GM03348 (cell line): ENCODE measurements at regions not wholly inside any gene's neighbourhood (a gene's known extent, or its start where the extent isn't known, plus 50 kb on each side); places are given as distances from the start of the nearest gene placed in this dataset.
"Not testable (repeated sequence)": the region's sequence is repeated elsewhere in the genome, so short reads cannot be mapped to it uniquely, and the experiment has no call there.

Source experiments
- DNase-seq: peaks from one replicate; pipeline ENCODE4 v3.0.0; 2012; ENCODE audit warnings: low spot score

DNA sequence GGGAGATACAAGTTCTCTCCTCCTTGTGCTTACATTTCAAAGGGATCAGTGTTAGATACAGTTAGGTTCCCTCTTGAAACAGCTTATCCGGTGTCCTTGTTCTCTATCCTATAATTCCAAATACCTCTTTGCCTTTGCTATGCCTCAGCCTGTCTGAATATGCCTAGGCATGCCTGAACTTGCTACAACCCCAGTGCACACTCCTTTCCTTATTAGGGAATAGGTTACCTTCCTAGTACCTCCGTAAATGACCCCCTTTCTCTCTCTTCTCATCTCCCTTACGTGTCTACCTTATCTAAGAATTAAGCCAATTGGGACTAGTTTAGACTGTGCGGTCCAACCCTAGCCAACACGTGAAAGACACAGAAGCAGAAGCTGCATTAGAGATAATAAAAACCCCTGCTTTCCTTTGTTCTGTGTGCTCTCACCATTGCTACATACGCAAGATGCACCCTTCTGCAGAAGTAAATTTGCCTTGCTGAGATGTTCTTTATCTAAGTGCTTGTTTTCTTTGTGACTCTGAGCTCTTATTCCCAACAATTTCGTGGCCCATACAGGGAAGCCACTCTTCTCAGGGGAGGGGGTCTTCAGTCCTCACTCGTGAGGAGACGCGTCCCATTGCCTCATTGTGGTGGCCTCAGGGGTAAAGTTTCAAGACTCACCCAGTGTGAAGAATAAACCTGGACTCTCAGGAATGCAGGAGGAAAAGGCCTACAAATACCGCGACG lies 802.1 kb downstream of the PLA2G4A start:
- no peak for DNase-seq

DNA sequence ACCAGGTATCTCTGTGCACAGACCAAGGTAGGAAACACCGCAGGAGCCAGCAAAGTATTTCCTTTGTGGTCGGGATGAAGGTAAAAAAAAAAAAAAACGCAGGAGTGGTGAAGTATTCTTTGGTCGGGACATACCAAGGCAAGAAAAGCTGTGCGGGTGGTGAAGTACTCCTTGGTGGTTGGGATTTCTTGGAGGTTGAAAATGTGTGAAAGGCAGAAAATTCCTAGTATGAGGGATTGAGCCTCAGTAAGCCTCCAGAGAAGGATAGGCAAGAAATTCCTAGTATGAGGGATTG lies 802.6 kb downstream of the PLA2G4A start:
- no peak for DNase-seq

DNA sequence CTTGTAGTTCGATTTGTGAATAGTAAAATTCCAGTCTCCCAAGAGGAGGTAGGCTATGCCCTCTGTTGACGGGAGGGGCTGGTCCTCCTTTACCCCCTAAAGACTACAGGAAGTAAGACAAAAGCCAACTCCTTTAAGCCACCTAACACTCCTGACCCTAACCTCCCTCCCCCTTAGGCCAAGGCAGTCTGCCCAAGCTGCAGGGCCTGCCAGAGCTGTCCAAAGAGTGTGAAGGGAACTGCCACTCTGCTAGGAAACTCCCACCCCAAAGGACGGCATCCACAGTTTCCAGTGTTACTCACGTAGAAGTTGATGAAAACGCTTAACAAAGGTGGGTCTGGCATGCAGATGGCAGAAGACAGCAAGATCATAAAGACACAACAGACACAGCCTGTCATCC lies 803.2 kb downstream of the PLA2G4A start:
- DNase-seq: no peak

DNA sequence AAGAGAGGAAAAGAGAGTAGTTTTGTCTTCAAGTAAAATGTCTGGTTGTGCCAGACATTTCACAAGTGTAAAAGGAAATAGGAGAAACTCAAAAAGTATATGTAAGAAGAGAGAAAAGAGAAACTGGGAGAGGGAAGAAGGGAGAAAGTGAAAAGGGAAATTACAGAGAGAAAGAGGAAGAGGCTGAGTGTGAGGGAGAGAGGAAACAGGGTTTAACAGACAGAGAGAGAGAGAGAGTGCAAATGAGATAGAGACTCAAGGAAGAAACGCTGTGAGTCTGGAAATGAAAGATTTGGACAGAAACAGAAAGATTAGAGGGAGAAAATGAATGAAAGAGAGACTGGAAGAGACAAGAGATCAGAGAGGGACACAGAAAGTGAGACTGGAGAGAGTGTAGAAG lies 806.2 kb downstream of the PLA2G4A start:
- no peak for DNase-seq

DNA sequence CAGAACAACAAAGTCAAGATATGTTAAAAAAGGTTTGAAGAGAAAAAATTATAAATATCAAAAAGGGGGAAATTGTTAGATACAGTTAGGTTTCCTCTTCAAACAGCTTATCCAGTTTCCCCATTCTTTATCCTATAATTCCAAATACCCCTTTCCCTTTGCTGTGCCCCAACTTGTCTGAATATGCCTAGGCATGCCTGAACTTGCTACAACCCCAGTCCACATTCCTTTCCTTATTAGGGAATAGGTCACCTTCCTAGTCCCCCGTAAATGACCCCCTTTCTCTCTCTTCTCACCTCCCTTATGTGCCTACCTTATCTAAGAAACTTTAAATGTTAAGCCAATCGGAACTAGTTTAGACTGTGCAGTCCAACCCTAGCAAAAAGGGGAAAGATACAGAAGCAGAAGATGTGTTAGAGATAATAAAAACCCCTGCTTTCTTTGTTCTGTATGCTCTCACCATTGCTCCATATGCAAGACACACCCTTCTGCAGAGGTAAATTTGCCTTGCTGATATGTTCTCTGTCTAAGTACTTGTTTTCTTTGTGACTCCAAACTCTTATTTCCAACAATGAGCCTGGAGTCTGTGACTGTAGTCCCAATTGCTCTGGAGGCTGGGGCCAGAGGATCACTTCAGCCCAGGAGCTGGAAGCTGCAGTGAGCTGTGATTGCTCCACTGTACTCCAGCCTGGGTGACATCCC lies 810.1 kb downstream of the PLA2G4A start:
- no peak for DNase-seq

DNA sequence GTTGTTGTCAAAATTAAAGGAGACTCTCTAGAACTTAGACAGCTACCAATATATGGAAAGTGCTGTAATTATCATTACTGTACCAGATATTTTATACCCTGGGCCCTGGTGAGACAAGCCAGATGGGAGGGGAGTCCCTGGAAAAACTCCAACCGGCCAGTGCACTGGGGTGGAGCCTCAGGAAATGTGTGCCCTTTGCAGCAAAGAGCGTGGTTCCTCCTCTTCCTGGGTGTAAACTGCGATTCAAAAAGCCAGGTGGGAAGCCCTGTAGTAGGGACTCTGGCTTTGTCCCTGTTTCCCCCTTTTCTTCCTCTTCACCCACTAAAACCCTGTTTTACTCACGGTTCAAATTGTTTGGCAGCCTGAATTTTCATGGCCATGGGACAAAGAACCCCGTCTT lies 812.3 kb downstream of the PLA2G4A start:
- DNase-seq: no peak

DNA sequence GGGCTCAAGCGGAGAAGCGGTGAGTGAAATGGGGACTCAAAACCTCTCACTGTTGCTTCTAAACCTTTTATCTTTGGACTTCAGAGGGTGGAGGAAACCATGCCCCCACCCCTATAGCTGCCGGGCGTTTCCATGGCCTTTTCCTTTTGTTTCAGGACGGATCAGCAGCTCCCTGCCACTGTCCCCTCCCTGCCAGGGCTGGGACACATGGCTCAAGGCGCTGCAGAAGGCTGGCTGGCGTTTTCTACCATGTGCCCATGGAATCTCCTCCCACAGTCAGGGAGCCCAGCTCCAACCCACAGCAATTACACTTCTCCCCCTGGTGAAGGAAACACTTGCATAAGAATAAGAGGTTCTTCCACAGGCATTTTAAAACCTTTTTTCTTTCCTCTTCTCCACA lies 812.7 kb downstream of the PLA2G4A start:
- DNase-seq: no peak

DNA sequence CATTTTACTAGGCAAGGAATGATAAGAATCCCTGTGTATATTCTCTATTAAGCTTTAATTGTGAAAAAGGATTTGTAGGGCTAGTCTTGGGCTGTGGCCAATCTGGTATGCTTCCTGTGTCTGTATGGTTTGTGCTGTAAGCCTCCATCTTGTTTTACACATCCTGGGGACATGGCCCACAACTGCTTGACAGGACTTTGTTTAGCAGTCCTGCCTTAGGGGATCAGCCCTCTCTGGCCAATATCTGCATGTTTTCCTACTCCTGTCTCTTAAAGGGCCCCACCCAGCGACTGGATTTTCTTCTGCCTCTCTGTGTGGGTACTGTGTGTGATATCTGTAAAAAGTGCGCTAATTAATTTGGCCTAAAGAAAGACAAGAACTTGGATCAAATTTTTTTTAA lies 813.2 kb downstream of the PLA2G4A start:
- DNase-seq: no peak

DNA sequence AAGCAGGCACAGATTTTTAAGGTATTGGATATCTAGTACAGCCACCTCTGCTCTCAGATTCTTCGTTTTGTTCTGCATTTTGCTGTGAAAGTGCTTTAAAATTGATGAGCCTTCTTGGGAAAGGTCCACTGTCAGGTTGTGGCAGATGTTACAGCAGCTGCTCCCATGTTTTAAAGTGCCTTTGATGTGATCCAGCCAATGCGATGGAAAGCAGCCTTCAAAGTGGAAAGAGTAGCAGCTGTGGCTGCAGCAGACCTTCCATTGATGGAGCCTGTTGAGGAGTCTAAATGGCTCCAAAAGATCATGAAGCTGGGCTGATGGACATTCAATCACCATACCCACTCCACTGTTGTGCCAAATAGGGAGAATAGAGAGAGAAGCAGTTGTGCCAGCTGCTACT lies 816.9 kb downstream of the PLA2G4A start:
- DNase-seq: no peak

DNA sequence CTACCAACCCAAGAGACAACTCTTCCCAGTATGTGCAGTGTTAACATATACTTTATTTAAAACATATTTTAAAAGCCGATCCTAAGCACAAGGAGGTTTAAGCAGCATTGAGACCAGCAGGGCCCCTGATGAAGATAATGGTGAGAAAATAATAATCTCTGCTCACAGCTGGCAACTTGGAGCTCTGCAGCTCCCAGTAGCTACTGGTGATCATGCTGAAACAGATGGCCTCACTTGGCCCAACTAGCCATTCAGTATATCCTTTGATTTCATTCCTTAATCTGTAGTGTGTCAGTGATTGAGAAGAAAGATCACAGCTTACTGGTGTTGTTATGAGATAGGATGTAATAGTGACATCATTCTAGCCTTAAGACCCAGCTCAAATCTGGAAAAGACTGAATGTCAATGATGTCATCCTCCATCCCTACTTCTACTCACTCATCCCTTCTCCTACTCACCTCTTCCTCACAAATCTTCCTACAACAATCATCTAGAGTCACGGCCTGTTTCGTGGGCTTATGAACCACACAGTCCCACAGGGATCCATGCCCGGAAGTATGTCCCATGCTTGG lies 817.9 kb downstream of the PLA2G4A start:
- DNase-seq: no peak

DNA sequence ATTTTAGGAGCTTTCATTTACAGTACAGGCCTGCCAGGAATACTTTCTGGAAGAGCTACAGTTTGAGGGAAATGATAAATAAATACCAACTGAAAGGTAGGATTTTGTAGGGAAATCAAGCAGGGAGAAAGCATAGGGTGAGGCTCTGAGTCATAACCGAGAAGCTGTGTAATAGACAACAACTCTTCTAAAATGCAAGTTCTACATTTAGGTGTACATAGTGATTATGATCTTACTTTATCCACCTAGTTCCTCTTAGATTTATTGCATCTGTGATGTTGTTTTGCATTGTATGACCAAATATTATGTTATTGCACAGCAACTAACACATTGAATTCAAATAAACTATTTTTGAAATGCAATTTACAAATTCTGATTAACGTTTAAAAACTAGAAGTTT lies 819.3 kb downstream of the PLA2G4A start:
- no peak for DNase-seq

DNA sequence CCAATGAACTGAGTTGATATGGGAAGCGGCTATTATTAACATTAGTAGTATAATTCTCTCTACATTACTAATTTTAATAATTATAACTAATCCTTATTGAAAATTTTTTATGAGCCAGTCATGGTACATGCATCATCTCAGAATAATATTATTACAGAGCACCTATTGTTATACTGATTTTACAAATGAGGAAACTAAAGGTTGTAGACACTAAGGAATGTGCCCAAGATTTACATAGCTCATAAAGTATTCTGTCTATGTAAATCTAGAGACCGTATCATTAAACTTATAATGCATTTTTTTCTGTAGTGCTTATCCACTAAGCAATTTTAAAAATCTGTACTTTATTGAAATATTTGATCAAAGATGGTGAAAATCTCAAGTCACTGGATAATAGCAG lies 825.9 kb downstream of the PLA2G4A start:
- DNase-seq: no peak

DNA sequence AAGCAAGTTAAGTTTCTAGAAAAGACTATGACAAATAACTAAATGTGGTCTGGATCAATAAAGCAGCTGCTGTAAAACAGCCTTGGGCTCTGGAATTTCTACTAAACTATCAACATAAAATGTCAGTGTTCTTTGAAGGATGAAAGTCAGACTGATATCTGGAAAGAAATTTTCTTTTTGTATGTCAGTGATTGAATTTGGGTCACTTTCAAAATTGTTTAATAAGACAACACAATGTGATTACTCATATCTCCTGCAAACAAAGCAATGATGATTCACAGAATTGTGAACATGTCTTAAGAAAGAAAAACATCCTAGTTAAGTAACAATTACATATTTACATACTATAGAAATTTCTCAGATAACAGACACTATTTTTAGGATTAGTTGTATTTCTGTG lies 826.4 kb downstream of the PLA2G4A start:
- no peak for DNase-seq

DNA sequence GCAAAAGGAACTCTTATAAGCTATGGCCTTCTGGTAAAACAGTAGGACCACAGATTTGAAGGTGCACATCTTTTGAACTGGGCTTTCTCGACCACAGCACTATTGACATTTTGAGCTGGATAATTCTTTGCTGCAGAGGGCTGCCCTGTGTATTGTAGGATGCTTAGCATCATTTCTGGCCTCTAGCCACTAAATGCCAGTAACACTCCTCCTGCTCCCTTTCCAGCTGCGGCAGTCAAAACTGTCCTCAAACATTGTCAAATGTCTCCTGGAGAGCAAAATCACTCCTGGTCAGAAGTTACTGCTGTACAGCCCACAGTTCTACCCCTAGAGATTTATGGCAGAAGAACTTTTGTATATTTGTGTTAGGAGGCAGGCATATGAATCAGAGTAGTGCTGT lies 836.7 kb downstream of the PLA2G4A start:
- DNase-seq: no peak

DNA sequence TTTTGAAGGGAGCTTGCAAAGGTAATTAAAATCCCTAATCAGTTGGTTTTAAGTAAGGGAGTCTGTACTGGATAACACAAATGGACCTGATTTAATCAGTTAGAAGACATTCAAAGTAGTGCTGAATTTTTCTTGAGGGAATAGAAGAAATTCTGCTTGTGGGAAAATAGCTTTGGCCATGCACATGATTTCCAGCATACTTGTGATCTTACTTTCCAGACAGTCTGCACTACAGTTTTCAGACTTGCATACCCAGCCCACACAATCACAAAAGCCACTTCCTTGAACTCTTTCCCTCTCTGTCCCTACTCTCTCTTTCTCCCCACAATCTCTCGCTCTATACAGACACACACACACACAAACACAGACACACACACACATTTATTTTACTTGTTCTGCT lies 852.1 kb downstream of the PLA2G4A start:
- DNase-seq: no peak

DNA sequence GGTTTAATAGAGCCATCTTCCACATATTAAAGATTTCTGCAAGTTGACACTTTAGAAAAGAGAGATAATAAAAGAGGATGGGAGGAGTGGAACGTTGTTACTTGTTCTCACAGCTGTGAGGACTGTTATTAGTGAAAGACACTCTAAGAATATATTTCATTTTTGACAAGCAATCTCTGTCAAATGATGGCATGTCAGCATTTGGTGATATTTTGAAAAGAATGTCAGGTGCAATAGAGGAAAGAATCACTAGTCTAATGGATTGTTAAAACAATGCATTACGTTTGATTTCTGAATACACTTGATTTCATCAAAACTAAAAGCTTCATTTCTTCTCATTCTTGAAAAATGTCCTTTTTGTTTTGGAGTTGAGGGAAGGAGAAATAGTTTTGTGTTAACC lies 853.4 kb downstream of the PLA2G4A start:
- no peak for DNase-seq

DNA sequence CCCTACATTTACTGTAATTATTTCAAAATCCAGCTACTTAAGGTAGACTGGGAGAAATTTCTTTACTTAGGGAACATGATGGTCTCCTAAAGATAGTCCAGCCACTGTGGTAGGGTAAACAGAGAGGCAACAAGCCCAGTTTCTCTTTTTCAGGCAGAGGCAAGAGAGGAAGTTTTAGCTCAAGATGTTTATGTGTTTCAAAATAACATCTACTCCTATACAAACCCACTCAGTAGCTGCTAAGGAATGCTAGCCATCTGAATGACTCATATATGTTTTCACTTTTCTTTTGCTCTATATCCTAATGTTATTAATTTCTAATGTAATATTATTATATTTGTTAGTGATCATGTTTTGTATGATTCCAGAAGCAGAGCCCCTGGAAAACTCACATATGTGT lies 856.6 kb downstream of the PLA2G4A start:
- no peak for DNase-seq

DNA sequence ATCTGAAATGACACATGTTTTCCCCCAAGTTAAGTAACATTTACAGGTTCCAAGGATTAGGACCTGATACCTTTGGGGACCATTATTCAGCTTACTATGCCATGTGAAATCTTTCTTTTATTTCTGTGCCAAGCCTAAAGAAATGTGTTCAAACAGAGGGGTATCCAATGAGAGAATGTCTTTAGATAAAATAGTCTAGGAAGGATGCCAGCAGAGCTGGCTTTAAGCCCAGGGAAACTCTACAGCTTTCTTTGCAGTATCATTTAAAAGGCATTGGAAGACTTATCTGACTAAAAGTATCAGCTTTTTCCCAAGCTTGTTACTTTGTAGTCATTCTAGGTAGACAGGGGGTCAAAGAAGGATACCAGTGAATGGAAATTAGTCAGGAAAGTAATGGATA lies 860.4 kb downstream of the PLA2G4A start:
- DNase-seq: no peak

DNA sequence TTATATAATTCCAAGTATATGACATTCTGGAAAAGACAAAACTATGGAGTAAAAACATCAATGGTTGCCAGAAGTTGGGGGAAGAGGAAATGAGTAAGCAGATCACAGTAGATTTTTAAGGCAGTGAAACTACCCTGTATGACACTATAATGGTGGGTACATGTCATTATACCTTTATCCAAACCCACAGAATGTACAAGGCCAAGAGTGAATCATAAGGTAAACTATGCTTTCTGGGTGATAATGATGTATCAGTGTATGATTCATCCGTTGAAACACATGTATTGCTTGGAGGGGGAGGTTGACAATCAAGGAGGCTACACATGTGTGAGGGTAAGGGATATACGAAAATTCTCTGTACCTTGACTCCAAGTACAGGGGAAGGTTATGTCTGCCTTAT lies 862.7 kb downstream of the PLA2G4A start:
- DNase-seq: no peak

DNA sequence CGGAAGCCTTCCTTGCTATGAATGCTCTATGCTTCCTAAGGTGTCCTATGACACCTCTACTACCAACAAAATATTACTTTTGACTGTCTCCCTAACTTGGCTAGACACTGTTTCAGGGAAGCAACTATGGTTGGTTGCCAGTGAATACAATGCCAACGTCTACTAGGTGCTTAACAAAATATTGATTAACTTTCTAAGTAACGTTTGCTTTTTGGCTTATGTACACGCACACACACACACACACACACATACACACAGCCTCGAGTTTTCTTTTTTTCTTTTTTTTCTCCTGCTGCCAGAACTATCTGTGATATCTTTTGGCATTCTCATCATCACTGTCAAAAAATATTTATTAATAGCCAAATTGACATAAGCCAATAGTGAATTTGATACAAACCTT lies 864.0 kb downstream of the PLA2G4A start:
- no peak for DNase-seq

DNA sequence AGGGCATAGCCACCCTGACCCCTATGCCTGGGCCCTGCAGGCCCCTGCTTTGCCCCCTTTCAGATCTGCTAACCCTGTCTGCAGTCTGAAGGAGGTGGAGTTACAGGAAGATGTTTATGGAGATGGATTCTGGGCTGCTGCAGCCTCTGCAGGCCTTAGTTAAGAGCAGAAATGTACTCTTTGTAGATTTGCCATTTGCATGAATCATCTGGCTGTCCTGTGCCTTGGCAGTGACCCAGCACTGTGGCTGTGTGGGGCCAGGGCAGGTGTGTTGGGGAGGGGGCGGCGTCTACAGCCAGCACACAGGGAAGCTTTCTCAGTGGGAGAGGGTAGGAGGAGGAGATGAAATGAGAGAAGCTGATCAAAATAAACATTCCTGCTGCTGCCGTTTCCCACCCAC lies 867.3 kb downstream of the PLA2G4A start:
- no peak for DNase-seq

DNA sequence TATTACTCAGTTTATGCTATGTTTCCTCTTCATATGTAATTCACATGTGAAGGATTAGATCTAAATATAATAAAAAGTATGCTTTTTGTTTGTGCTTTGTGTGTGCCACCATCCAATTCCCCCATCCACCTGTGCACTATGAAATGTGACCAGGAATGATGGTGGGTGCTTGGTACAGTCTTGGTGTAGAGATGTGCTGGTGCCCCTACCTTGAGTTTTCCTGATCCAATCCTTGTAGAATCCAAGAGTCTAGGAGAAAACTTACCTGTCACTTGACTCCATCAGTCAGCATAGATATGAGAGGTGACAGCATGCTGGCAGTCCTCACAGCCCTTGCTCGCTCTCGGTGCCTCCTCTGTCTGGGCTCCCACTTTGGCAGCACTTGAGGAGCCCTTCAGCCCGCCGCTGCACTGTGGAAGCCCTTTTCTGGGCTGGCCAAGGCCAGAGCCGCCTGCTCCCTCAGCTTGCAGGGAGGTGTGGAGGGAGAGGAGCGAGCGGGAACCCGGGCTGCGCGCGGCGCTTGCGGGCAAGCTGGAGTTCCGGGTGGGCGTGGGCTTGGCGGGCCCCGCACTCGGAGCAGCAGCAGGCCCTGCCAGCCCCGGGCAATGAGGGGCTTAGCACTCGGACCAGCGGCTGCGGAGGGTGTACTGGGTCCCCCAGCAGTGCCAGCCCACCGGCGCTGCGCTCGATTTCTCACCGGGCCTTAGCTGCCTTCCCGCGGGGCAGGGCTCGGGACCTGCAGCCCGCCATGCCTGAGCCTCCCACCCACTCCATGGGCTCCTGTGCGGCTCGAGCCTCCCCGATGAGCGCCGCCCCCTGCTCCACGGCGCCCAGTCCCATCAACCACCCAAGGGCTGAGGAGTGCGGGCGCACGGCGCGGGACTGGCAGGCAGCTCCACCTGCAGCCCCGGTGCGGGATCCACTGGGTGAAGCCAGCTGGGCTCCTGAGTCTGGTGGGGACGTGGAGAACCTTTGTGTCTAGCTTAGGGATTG lies 874.7 kb downstream of the PLA2G4A start:
- not testable (repeated sequence) for DNase-seq

DNA sequence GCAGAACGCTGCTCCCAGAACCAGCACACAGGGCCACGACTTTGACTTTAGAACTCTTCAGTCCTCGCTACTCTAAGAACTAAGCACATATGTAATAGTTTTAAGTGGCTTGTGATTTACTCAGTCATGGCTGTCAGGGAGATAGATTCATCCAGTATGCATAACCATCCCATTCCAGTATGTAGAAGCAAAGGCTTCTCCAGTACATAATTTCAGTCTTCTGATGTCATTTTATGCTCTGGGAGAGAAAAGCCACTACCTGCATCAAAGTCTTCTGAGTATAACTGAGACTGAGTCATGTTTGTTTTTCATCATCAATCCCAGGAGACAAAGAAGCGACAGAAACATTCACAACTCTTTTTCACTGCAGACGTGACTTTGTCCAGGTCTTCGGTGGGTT lies 885.7 kb downstream of the PLA2G4A start:
- no peak for DNase-seq
